IMR-90 (cell line): ENCODE measurements at regions not wholly inside any gene's neighbourhood (a gene's known extent, or its start where the extent isn't known, plus 50 kb on each side); places are given as distances from the start of the nearest gene placed in this dataset.
"Not testable (repeated sequence)": the region's sequence is repeated elsewhere in the genome, so short reads cannot be mapped to it uniquely, and the experiment has no call there.

Source experiments
- ATAC-seq: fragments of 200-7000 bp; cut with Tn5 transposase; 2 replicates; pipeline ENCODE4 v1.9.1; 2020; ENCODE audit warnings: low read depth, mild to moderate bottlenecking, moderate library complexity
- BruUV-seq: library from RNA; stranded (reverse); fragments of 400-500 nt; replicated peaks from 2 replicates; lab custom pipeline; 2021; lab: Mats Ljungman, UMichigan
- CTCF ChIA-PET: fragments of 300-600 bp; formaldehyde crosslinking; extraction: SDS; loops from one replicate; lab custom pipeline; 2021; ENCODE audit warnings: antibody characterized with exemption; lab: Yijun Ruan, JAX
- POLR2A ChIA-PET: fragments of 300-600 bp; sonication (Branson Sonifier 250); formaldehyde crosslinking; loops from one replicate; lab custom pipeline; 2022; ENCODE audit warnings: antibody characterized with exemption; ENCODE audit not compliant: unreplicated experiment; lab: Charles Lee
- DNase-seq: peaks from one replicate; pipeline ENCODE4 v3.0.0; 2013
- H2AFZ ChIP-seq: replicated peaks from 2 replicates; pipeline ENCODE3; 2013; ENCODE audit warnings: low read length, mild to moderate bottlenecking; ENCODE audit not compliant: poor library complexity
- H2AK5ac ChIP-seq: 2 replicates; pipeline ENCODE4 v1.6.1; 2013; ENCODE audit warnings: low read depth, low read length, inconsistent platforms
- H2AK9ac ChIP-seq: replicated peaks from 2 replicates; pipeline ENCODE3; 2013; ENCODE audit warnings: mild to moderate bottlenecking, low read depth, low read length, moderate library complexity; ENCODE audit not compliant: poor library complexity
- H2BK120ac ChIP-seq: 2 replicates; pipeline ENCODE4 v1.6.1; 2013; ENCODE audit warnings: low read depth, low read length, inconsistent platforms
- H2BK15ac ChIP-seq: 3 replicates; pipeline ENCODE4 v1.6.1; 2013; ENCODE audit warnings: low read depth, low read length, inconsistent platforms
- H2BK20ac ChIP-seq: 2 replicates; pipeline ENCODE4 v1.6.1; 2013; ENCODE audit warnings: low read depth, mild to moderate bottlenecking, inconsistent platforms, low read length, moderate library complexity
- H2BK5ac ChIP-seq: 2 replicates; pipeline ENCODE4 v1.6.1; 2013; ENCODE audit warnings: mild to moderate bottlenecking, low read depth, low read length, inconsistent platforms; ENCODE audit not compliant: poor library complexity, severe bottlenecking
- H3K14ac ChIP-seq: replicated peaks from 2 replicates; pipeline ENCODE4 v1.6.1; 2013; ENCODE audit warnings: low read depth, low read length, inconsistent platforms
- H3K18ac ChIP-seq: 2 replicates; pipeline ENCODE4 v1.6.1; 2013; ENCODE audit warnings: low read depth, low read length, control low read depth
- H3K23ac ChIP-seq: 2 replicates; pipeline ENCODE4 v1.6.1; 2013; ENCODE audit warnings: low read depth, low read length, inconsistent platforms
- H3K27ac ChIP-seq: 2 replicates; pipeline ENCODE4 v1.5.1; 2013; ENCODE audit warnings: mild to moderate bottlenecking, control low read depth, low read length; ENCODE audit not compliant: insufficient read depth
- H3K27me3 ChIP-seq: 2 replicates; pipeline ENCODE4 v1.6.1; 2013; ENCODE audit warnings: low read length; ENCODE audit not compliant: control insufficient read depth, insufficient read depth
- H3K36me3 ChIP-seq: 2 replicates; pipeline ENCODE4 v1.6.1; 2013; ENCODE audit warnings: low read length, mixed read lengths; ENCODE audit not compliant: control insufficient read depth, insufficient read depth
- H3K4ac ChIP-seq: 2 replicates; pipeline ENCODE4 v1.6.1; 2013; ENCODE audit warnings: low read depth, low read length, inconsistent platforms
- H3K4me1 ChIP-seq: 2 replicates; pipeline ENCODE4 v1.6.1; 2013; ENCODE audit warnings: low read length, mixed read lengths; ENCODE audit not compliant: control insufficient read depth, insufficient read depth
- H3K4me2 ChIP-seq: 2 replicates; pipeline ENCODE4 v1.6.1; 2013; ENCODE audit warnings: low read depth, mild to moderate bottlenecking, control low read depth, low read length, moderate library complexity
- H3K4me3 ChIP-seq: 2 replicates; pipeline ENCODE4 v1.5.1; 2013; ENCODE audit warnings: low read depth, mild to moderate bottlenecking, control low read depth, low read length, moderate library complexity; ENCODE audit not compliant: insufficient read depth
- H3K56ac ChIP-seq: 2 replicates; pipeline ENCODE4 v1.6.1; 2013; ENCODE audit warnings: low read length, inconsistent platforms; ENCODE audit not compliant: insufficient read depth; ENCODE audit errors: extremely low read depth
- H3K79me1 ChIP-seq, 2 experiments: 2 replicates each; pipeline ENCODE4 v1.6.1; 2013; ENCODE audit warnings: low read length in 2 of 2, inconsistent platforms in 1 of 2, low read depth in 1 of 2
- H3K9ac ChIP-seq: 2 replicates; pipeline ENCODE4 v1.6.1; 2013; ENCODE audit warnings: low read depth, low read length, control low read depth
- H3K9me1 ChIP-seq: 2 replicates; pipeline ENCODE4 v1.6.1; 2013; ENCODE audit warnings: low read length, inconsistent platforms; ENCODE audit not compliant: insufficient read depth
- H3K9me3 ChIP-seq: 2 replicates; pipeline ENCODE4 v1.6.1; 2013; ENCODE audit warnings: low read length; ENCODE audit not compliant: control insufficient read depth, insufficient read depth
- H4K20me1 ChIP-seq: 2 replicates; pipeline ENCODE4 v1.6.1; 2013; ENCODE audit warnings: low read length, inconsistent platforms; ENCODE audit not compliant: insufficient read depth
- H4K5ac ChIP-seq: 2 replicates; pipeline ENCODE4 v1.6.1; 2013; ENCODE audit warnings: mild to moderate bottlenecking, low read depth, low read length, control low read depth
- H4K8ac ChIP-seq, 2 experiments: 2 replicates each; pipeline ENCODE4 v1.6.1; 2013; ENCODE audit warnings: low read depth in 2 of 2, low read length in 2 of 2, control low read depth in 1 of 2, inconsistent platforms in 1 of 2
- H4K91ac ChIP-seq: 2 replicates; pipeline ENCODE4 v1.6.1; 2013; ENCODE audit warnings: low read depth, low read length, inconsistent platforms; ENCODE audit not compliant: insufficient read depth
- CTCF ChIP-seq: conservative IDR thresholded peaks from 2 replicates; pipeline ENCODE4 v1.5.1; 2012; ENCODE audit warnings: mild to moderate bottlenecking, low read depth, low read length, improper control_type of control experiment
- RAD21 ChIP-seq: IDR thresholded peaks from 2 replicates; pipeline ENCODE4 v1.6.1; 2012; ENCODE audit warnings: low read length, improper control_type of control experiment
- SMC3 ChIP-seq: fragments of 150-350 bp; IDR thresholded peaks from 2 replicates; pipeline ENCODE4 v1.6.1; 2016; ENCODE audit warnings: low read depth, mild to moderate bottlenecking, antibody characterized with exemption, low read length, moderate library complexity
- WGBS, 2 experiments: methylation state at CpG; one replicate each; pipeline versions ENCODE4 v1.1.5 to v1.1.7; 2013; ENCODE audit warnings: missing lambda C conversion rate in 2 of 2; ENCODE audit not compliant: insufficient read length in 1 of 2; ENCODE audit errors: extremely low coverage in 2 of 2; 5-methylcytosine and 5-hydroxymethylcytosine counted together
- dilution Hi-C: fragments of 300-500 bp; cut with HindIII; formaldehyde crosslinking; loops from one replicate; pipeline ENCODE4 v1.14.3; 2018; ENCODE audit warnings: low sequenced_read_pairs; ENCODE audit not compliant: unreplicated experiment
- in situ Hi-C: fragments of 300-500 bp; cut with MboI; formaldehyde crosslinking; loops from 3 replicates; pipeline ENCODE4 v1.14.3; 2019; ENCODE audit warnings: low sequenced_read_pairs, inconsistent platforms, mixed read lengths
- intact Hi-C: fragments of 100-400 bp; cut with micrococcal nuclease; formaldehyde crosslinking; loops from 2 replicates; pipeline ENCODE4 v1.10.0; 2022

- not testable (repeated sequence) for H4K5ac ChIP-seq
Measured at GRCh38 chr15:98295101-98295759, 334.7 kb downstream of the ARRDC4 start.

More at GRCh38 chr15:98295101-98295759, 334.7 kb downstream of the ARRDC4 start:
- intact Hi-C loops = loop anchor here (1.0 to 10.0 kb wide), 4 partner anchors 386 to 1940 kb away; no protein-coding TSS in a partner anchor
- H4K8ac ChIP-seq, H2BK20ac ChIP-seq, H2BK120ac ChIP-seq, H3K27ac ChIP-seq, H3K14ac ChIP-seq, H3K36me3 ChIP-seq, H3K9me3 ChIP-seq, in situ Hi-C loops, H2BK15ac ChIP-seq, H3K4me1 ChIP-seq, H3K79me1 ChIP-seq, dilution Hi-C loops, H3K4me2 ChIP-seq, H4K20me1 ChIP-seq, BruUV-seq, H3K18ac ChIP-seq, H2BK5ac ChIP-seq, H3K23ac ChIP-seq, H2AK5ac ChIP-seq, H4K91ac ChIP-seq, ATAC-seq, POLR2A ChIA-PET, H2AFZ ChIP-seq, H3K9ac ChIP-seq, H3K56ac ChIP-seq, H3K4me3 ChIP-seq, H2AK9ac ChIP-seq, H3K9me1 ChIP-seq, H3K4ac ChIP-seq, H3K27me3 ChIP-seq: not testable (repeated sequence)
- CTCF ChIA-PET = interaction anchor here (0.6 kb wide), 1 partner anchor 172 kb away, joined by 4 read pairs; no protein-coding TSS in a partner anchor
- TF ChIP-seq RAD21 = peak; percentile 60
- TF ChIP-seq SMC3 = peak; percentile 36
- peak; percentile 50 for TF ChIP-seq CTCF
- DNase-seq = peak; percentile 24
- no CpG with 5 or more reads among the region's 10 CpGs for WGBS, 2 experiments
